Lower leg skin (tissue), 3 donors: ENCODE measurements at regions not wholly inside any gene's neighbourhood (a gene's known extent, or its start where the extent isn't known, plus 50 kb on each side); places are given as distances from the start of the nearest gene placed in this dataset.

ENCODE experiments used
- CTCF ChIP-seq, 3 donors: fragments of 450-650 bp; IDR thresholded peaks; one replicate each; pipeline ENCODE4 v1.5.1; 2016; ENCODE audit warnings: antibody characterized with exemption in 3 of 3, mild to moderate bottlenecking in 3 of 3, moderate library complexity in 2 of 3
- POLR2A ChIP-seq, 2 donors: fragments of 450-650 bp; IDR thresholded peaks; one replicate each; pipeline ENCODE4 v1.6.1; 2016 to 2017; ENCODE audit warnings: antibody characterized with exemption in 2 of 2, mild to moderate bottlenecking in 1 of 2, moderate library complexity in 1 of 2

DNA sequence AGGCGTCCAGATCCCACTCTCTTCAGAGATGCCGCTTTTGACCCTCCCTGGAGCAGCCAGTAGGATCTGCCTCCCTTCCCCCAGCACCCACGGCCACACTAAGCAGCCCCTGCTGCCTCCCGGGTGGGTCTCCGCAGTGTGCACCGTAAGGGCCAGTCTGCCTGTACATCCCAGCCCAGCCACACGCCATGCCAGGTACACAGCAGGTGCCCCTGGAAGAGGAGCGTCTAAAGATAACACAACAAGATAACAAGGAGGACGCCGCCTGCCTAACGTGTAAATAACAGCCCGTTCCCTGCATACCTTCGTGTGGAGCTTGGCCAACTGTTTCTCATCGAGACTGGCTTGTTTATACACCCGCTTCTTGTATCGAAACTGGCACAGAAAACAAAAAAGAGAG lies 139.4 kb downstream of the SHANK2 start:
- no peak for TF ChIP-seq CTCF (IDR thresholded peaks at IDR 0.05)
- TF ChIP-seq POLR2A (IDR thresholded peaks at IDR 0.05), result no peak
